ENCODE measurements at regions not wholly inside any gene's neighbourhood (a gene's known extent, or its start where the extent isn't known, plus 50 kb on each side); places are given as distances from the start of the nearest gene placed in this dataset.

- TF ChIP-seq U2AF1 (optimal IDR thresholded peaks at IDR 0.05; ENCODE audit: low read depth, low read length) (no peak), CTCF (CRISPR knock-in tag; IDR thresholded peaks at IDR 0.05) (no peak), NFIC (IDR thresholded peaks at IDR 0.05; ENCODE audit: low read length) (no peak), RNF2 (conservative IDR thresholded peaks at IDR 0.05; ENCODE audit: low read depth) (no peak), RAD21 (CRISPR knock-in tag; IDR thresholded peaks at IDR 0.05) (no peak), STAT5B (CRISPR knock-in tag; IDR thresholded peaks at IDR 0.05) (no peak), ZNF354B (CRISPR knock-in tag; IDR thresholded peaks at IDR 0.05) (no peak), PLRG1 (conservative IDR thresholded peaks at IDR 0.05) (no peak)
Measured at GRCh38 chr5:23963449-23963848, 456.0 kb downstream of the PRDM9 start.

Measured in HepG2 (cell line).